GM12872 (cell line): ENCODE measurements at regions not wholly inside any gene's neighbourhood (a gene's known extent, or its start where the extent isn't known, plus 50 kb on each side); places are given as distances from the start of the nearest gene placed in this dataset.

Source experiments
- CTCF ChIP-seq: IDR thresholded peaks from 3 replicates; pipeline ENCODE4 v1.5.1; 2011; ENCODE audit warnings: low read depth, mild to moderate bottlenecking, low read length, moderate library complexity; ENCODE audit not compliant: insufficient read depth

- no peak for TF ChIP-seq CTCF
Observed at GRCh38 chr17:79280866-79281572, 206.4 kb downstream of the ENGASE start.

GRCh38 chr17:79280010-79280409, 205.4 kb downstream of the ENGASE start:
- no peak for TF ChIP-seq CTCF

GRCh38 chr17:79279320-79279719, 204.7 kb downstream of the ENGASE start:
- no peak for TF ChIP-seq CTCF

- no peak for TF ChIP-seq CTCF
Observed at GRCh38 chr17:79276821-79277220, 202.2 kb downstream of the ENGASE start.

GRCh38 chr17:79273660-79274059, 199.0 kb downstream of the ENGASE start:
- TF ChIP-seq CTCF = no peak

GRCh38 chr17:79272666-79273219, 198.1 kb downstream of the ENGASE start:
- TF ChIP-seq CTCF = no peak

- TF ChIP-seq CTCF = no peak
Observed at GRCh38 chr17:79272220-79272619, 197.6 kb downstream of the ENGASE start.

GRCh38 chr17:79269620-79270019, 195.0 kb downstream of the ENGASE start:
- no peak for TF ChIP-seq CTCF
